Nephron (organoid): ENCODE measurements at regions not wholly inside any gene's neighbourhood (a gene's known extent, or its start where the extent isn't known, plus 50 kb on each side); places are given as distances from the start of the nearest gene placed in this dataset.

Source experiments
- H3K27ac Mint-ChIP-seq, 3 experiments: 2 replicates each; pipeline ENCODE4 v1.8.0; 2020; ENCODE audit warnings: mixed read lengths in 3 of 3, mild to moderate bottlenecking in 2 of 3, moderate library complexity in 1 of 3
- H3K27me3 Mint-ChIP-seq: 2 replicates; pipeline ENCODE4 v1.8.0; 2021; ENCODE audit warnings: low read depth, mild to moderate bottlenecking, moderate library complexity, mixed read lengths
- H3K36me3 Mint-ChIP-seq: 2 replicates; pipeline ENCODE4 v1.8.0; 2020; ENCODE audit warnings: low read depth, mixed read lengths
- H3K4me1 Mint-ChIP-seq: 2 replicates; pipeline ENCODE4 v1.8.0; 2020; ENCODE audit warnings: mixed read lengths
- H3K4me3 Mint-ChIP-seq, 3 experiments: 2 replicates each; pipeline ENCODE4 v1.8.0; 2020; ENCODE audit warnings: mild to moderate bottlenecking in 3 of 3, mixed read lengths in 3 of 3, moderate library complexity in 2 of 3
- H3K9me3 Mint-ChIP-seq: 2 replicates; pipeline ENCODE4 v1.8.0; 2020; ENCODE audit warnings: mixed read lengths
- TF ChIP-seq, protein P1 (sequence below), 3 experiments: fragments of 200-600 bp; sonication (generic); IDR thresholded peaks; one replicate each; pipeline ENCODE4 v1.5.0; 2021; ENCODE audit warnings: antibody characterized with exemption in 3 of 3; ENCODE audit not compliant: unreplicated experiment in 3 of 3

DNA sequence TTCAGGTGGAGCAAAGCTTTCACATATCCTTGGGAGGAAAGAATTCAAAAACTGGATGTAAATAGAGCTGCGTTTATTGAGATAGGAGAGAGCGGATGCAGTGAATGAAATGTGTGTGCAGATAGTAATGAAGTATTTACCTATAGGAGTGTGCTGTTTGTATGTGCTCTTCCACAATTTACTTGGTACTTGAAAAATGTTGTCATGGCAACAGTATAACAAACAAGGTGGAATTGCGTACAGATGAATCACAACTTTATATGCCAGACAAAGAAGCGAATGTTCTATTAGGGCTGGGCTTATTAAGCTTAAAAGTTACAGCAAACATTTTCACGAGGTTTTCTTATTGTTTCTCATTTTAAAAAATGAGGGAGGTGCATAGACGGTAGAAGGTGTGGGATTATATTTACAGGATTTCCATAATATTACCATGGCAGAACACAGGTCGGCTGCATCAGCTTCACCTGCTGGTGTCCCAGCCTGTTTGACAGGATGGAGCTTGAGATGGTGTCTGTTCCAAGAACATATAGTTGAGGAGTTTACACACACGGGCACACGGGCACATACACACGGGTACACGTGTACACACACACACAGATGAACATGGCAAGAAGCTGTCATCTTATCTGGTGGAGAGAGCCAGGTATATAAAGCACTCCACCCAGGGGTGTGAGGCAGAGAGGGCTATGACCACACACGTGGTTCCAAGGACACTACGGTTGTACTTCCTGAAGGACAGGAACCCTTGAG is 155.7 kb downstream of the RMI1 start:
- Mint-ChIP-seq H3K27ac (no peak overlapping the region), H3K4me1 (peaks cover 23% of the 10 kb centered on the region), H3K27me3 (peaks cover 31% of the 10 kb centered on the region), H3K4me3 (no peak overlapping the region), H3K9me3 (no peaks in the 10 kb centered on the region), H3K36me3 (no peaks in the 10 kb centered on the region)
- TF ChIP-seq, protein P1, sequence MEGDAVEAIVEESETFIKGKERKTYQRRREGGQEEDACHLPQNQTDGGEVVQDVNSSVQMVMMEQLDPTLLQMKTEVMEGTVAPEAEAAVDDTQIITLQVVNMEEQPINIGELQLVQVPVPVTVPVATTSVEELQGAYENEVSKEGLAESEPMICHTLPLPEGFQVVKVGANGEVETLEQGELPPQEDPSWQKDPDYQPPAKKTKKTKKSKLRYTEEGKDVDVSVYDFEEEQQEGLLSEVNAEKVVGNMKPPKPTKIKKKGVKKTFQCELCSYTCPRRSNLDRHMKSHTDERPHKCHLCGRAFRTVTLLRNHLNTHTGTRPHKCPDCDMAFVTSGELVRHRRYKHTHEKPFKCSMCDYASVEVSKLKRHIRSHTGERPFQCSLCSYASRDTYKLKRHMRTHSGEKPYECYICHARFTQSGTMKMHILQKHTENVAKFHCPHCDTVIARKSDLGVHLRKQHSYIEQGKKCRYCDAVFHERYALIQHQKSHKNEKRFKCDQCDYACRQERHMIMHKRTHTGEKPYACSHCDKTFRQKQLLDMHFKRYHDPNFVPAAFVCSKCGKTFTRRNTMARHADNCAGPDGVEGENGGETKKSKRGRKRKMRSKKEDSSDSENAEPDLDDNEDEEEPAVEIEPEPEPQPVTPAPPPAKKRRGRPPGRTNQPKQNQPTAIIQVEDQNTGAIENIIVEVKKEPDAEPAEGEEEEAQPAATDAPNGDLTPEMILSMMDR (IDR thresholded peaks at IDR 0.05; ENCODE audit: unreplicated experiment in 3 of 3), result no peak

DNA sequence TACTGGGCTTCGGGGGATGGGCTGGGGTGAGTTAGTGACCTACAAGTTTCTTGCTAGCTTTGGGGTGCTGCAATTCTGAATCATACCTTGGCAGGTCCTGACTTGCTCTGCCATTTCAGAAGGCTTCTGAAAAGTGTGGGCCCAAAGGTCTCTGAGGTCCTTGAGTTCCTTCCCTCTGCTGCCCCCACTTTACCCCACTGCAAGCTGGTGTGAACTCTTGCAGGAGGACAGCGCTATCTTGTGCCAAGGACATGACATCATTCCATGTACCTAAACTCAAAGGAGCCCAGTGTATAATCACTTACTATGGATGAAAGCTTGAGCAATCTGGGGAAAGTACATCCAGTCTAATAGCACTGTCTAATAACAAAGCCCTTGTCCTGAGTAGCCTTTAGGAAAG is 157.4 kb downstream of the RMI1 start:
- Mint-ChIP-seq H3K27ac (no peak overlapping the region), H3K4me1 (peaks cover 37% of the 10 kb centered on the region), H3K4me3 (no peak overlapping the region), H3K27me3 (peaks cover 44% of the 10 kb centered on the region), H3K36me3 (no peaks in the 10 kb centered on the region), H3K9me3 (no peaks in the 10 kb centered on the region)
- TF ChIP-seq, protein P1 (IDR thresholded peaks at IDR 0.05; ENCODE audit: unreplicated experiment in 3 of 3), result no peak

- peaks cover 37% of the 10 kb centered on the region for H3K4me1 Mint-ChIP-seq
- no peaks in the 10 kb centered on the region for H3K36me3 Mint-ChIP-seq
- H3K9me3 Mint-ChIP-seq, result no peaks in the 10 kb centered on the region
- no peak overlapping the region for H3K4me3 Mint-ChIP-seq
- no peak overlapping the region for H3K27ac Mint-ChIP-seq
- H3K27me3 Mint-ChIP-seq, result peaks cover 50% of the 10 kb centered on the region
- TF ChIP-seq, protein P1 (IDR thresholded peaks at IDR 0.05; ENCODE audit: unreplicated experiment in 3 of 3), result no peak
Observed at GRCh38 chr9:84138541-84138940, 157.9 kb downstream of the RMI1 start.

DNA sequence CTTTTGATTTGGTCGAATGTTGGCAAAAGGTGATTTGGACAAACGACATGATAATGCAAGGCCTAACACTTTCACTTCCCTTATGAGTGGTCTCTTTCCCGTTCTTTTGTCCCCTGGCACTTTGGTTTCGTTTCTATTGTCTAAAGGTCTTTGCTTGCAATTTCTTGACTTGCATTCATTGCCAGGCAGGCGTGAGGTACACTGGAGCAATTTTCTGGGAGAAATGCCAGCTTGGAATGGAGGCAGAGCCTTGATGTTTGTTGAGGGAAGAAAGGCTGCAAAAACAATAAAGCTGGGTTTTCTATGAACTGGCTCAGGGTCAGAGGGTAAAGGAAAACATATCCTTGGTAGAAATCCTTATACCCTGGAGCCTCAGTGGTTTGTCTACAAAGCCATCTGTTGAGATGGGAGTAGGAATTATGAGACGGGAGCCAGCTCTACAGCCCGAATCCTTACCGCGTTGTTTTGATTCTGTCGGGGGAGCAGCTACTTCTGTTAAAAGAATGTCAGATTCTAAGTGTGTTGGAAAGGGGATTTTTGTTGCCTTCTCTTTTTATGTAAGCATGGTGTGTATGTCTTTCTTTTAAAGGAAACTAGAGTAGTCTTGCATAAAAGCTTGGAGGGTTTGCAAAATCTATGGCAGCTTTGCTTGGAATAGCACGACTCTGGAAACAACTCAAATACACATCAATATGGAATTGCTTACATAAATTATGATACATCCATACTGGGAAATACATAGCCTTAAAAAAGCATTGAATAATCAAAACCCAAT is 158.9 kb downstream of the RMI1 start:
- Mint-ChIP-seq H3K4me3 (peak overlapping the region; percentile 66 to 80 (median 75)), H3K4me1 (peaks cover 37% of the 10 kb centered on the region), H3K27me3 (peaks cover 55% of the 10 kb centered on the region), H3K27ac (peak overlapping the region in 2 of 3 experiments; percentile 48 to 51), H3K36me3 (no peaks in the 10 kb centered on the region), H3K9me3 (no peaks in the 10 kb centered on the region)
- TF ChIP-seq, protein P1 (IDR thresholded peaks at IDR 0.05; ENCODE audit: unreplicated experiment in 3 of 3), result no peak

DNA sequence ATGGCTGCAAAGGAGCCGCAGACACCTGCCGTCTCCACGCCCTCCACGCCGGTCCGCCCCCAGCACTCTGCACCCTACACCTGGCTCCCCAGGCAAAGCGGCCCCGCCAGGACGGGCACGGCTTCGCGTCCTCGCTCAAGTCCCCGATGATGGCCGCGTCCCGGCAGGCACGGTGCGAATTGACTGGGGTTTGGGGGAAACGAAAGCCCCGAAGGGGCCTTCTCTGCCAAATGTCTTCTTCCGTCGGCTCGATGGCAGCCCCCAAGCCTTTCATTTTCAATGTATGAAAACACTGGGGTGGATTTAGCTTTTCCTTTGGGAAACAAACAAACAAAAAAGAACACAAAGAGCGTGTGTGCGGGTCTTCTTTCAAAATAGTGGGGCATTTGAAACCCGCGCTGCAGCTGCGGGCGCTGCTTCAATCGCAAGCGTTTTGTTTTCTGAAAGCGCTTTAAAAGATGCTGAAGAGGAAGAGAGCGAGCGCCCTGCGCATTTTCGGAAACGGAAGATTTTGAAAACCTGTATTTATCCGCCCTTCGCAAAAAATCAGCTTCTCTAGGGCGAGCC is 160.0 kb downstream of the RMI1 start:
- Mint-ChIP-seq H3K27me3 (peaks cover 55% of the 10 kb centered on the region), H3K27ac (no peak overlapping the region), H3K4me1 (peaks cover 37% of the 10 kb centered on the region), H3K9me3 (no peaks in the 10 kb centered on the region), H3K36me3 (no peaks in the 10 kb centered on the region), H3K4me3 (peak overlapping the region; percentile 80 to 88 (median 82))
- TF ChIP-seq, protein P1 (IDR thresholded peaks at IDR 0.05; ENCODE audit: unreplicated experiment in 3 of 3), result no peak
